GM12892 (cell line): ENCODE measurements at regions not wholly inside any gene's neighbourhood (a gene's known extent, or its start where the extent isn't known, plus 50 kb on each side); places are given as distances from the start of the nearest gene placed in this dataset.

Experiments used
- POLR2A ChIP-seq: IDR thresholded peaks from 2 replicates; pipeline ENCODE4 v1.6.1; 2011; ENCODE audit warnings: low read depth, low read length, control low read depth
- POLR2AphosphoS5 ChIP-seq: IDR thresholded peaks from 2 replicates; pipeline ENCODE4 v1.6.1; 2011; ENCODE audit warnings: low read depth, low read length, control low read depth

- TF ChIP-seq POLR2A (no peak), POLR2AphosphoS5 (no peak)
These were observed 200.4 kb downstream of the C6orf118 start for GRCh38 chr6:165109011-165109410.
